HEK293T (cell line): ENCODE measurements at regions not wholly inside any gene's neighbourhood (a gene's known extent, or its start where the extent isn't known, plus 50 kb on each side); places are given as distances from the start of the nearest gene placed in this dataset.

Experiments used
- CTCF ChIA-PET: fragments of 350-600 bp; formaldehyde crosslinking; extraction: SDS; loops from one replicate; lab custom pipeline; 2021; ENCODE audit warnings: antibody characterized with exemption, inconsistent platforms; lab: Yijun Ruan, JAX
- POLR2A ChIA-PET: fragments of 350-600 bp; formaldehyde crosslinking; extraction: SDS; loops from one replicate; lab custom pipeline; 2020; ENCODE audit warnings: antibody characterized with exemption, inconsistent platforms; lab: Yijun Ruan, JAX
- DNase-seq: peaks from one replicate; pipeline ENCODE4 v3.0.0; 2012; ENCODE audit warnings: mixed read lengths; ENCODE audit errors: extremely low spot score
- ARNT ChIP-seq: fragments of 450-650 bp; IDR thresholded peaks from 2 replicates; pipeline ENCODE4 v1.6.1; 2017; ENCODE audit warnings: mild to moderate bottlenecking
- BHLHE40 ChIP-seq: fragments of 450-650 bp; IDR thresholded peaks from 2 replicates; pipeline ENCODE4 v1.6.1; 2016; ENCODE audit warnings: mild to moderate bottlenecking, moderate library complexity, borderline replicate concordance
- CTBP1 ChIP-seq: fragments of 450-650 bp; IDR thresholded peaks from 2 replicates; pipeline ENCODE4 v1.6.1; 2016; ENCODE audit warnings: borderline replicate concordance
- ELF4 ChIP-seq: fragments of 450-650 bp; IDR thresholded peaks from 2 replicates; pipeline ENCODE4 v1.6.1; 2017; ENCODE audit warnings: antibody characterized with exemption
- FOXA1 ChIP-seq: fragments of 450-650 bp; IDR thresholded peaks from 2 replicates; pipeline ENCODE4 v1.6.1; 2016; ENCODE audit warnings: mild to moderate bottlenecking
- FOXK2 ChIP-seq: fragments of 450-650 bp; IDR thresholded peaks from 2 replicates; pipeline ENCODE4 v1.6.1; 2016; ENCODE audit warnings: mild to moderate bottlenecking
- FOXM1 ChIP-seq: fragments of 450-650 bp; IDR thresholded peaks from 2 replicates; pipeline ENCODE4 v1.6.1; 2017; ENCODE audit warnings: mild to moderate bottlenecking, borderline replicate concordance
- HDGF ChIP-seq: fragments of 450-650 bp; IDR thresholded peaks from 2 replicates; pipeline ENCODE4 v1.6.1; 2017; ENCODE audit warnings: antibody characterized with exemption, borderline replicate concordance
- L3MBTL2 ChIP-seq: fragments of 450-650 bp; conservative IDR thresholded peaks from 2 replicates; pipeline ENCODE4 v1.6.1; 2016; ENCODE audit warnings: mild to moderate bottlenecking
- LEF1 ChIP-seq: fragments of 450-650 bp; IDR thresholded peaks from 2 replicates; pipeline ENCODE4 v1.6.1; 2017; ENCODE audit warnings: mild to moderate bottlenecking, borderline replicate concordance
- NFRKB ChIP-seq: fragments of 450-650 bp; IDR thresholded peaks from 2 replicates; pipeline ENCODE4 v1.6.1; 2016; ENCODE audit warnings: mild to moderate bottlenecking, moderate library complexity
- PKNOX1 ChIP-seq: fragments of 450-650 bp; IDR thresholded peaks from 2 replicates; pipeline ENCODE4 v1.6.1; 2016
- SP1 ChIP-seq: fragments of 450-650 bp; IDR thresholded peaks from 2 replicates; pipeline ENCODE4 v1.6.1; 2017
- SUZ12 ChIP-seq: fragments of 450-650 bp; IDR thresholded peaks from 2 replicates; pipeline ENCODE4 v1.6.1; 2016; ENCODE audit warnings: mild to moderate bottlenecking
- TARDBP ChIP-seq: fragments of 450-650 bp; IDR thresholded peaks from 2 replicates; pipeline ENCODE4 v1.6.1; 2016
- ZNF384 ChIP-seq: fragments of 450-650 bp; IDR thresholded peaks from 2 replicates; pipeline ENCODE4 v1.6.1; 2016

- no peak for DNase-seq
- POLR2A ChIA-PET = no interaction called here
- CTCF ChIA-PET = no interaction called here
These were observed 67.0 kb upstream of the AKAP12 start for GRCh38 chr6:151172751-151173150.

GRCh38 chr6:151175662-151176445 is 63.9 kb upstream of the AKAP12 start:
- ChIA-PET POLR2A (no interaction called here), CTCF (interaction anchor here (0.7 kb wide), 1 partner anchor 253 kb away, joined by 5 read pairs; no protein-coding TSS in a partner anchor)
- DNase-seq = no peak
- TF ChIP-seq FOXA1 (no peak), ZNF384 (no peak)

More at GRCh38 chr6:151172751-151173150, 67.0 kb upstream of the AKAP12 start:
- TF ChIP-seq SP1 (no peak), L3MBTL2 (no peak), ARNT (no peak), SUZ12 (no peak), FOXA1 (no peak), ZNF384 (no peak), FOXM1 (no peak), HDGF (no peak), PKNOX1 (no peak), LEF1 (no peak), TARDBP (no peak)

- ChIA-PET POLR2A (no interaction called here), CTCF (no interaction called here)
- no peak for DNase-seq
- TF ChIP-seq L3MBTL2 (no peak), LEF1 (no peak), TARDBP (no peak), ZNF384 (no peak), PKNOX1 (no peak), NFRKB (no peak), FOXA1 (no peak), SUZ12 (no peak), FOXK2 (no peak), CTBP1 (no peak), HDGF (no peak), ARNT (no peak), BHLHE40 (no peak)
These were observed 62.6 kb upstream of the AKAP12 start for GRCh38 chr6:151176911-151177770.

- ChIA-PET POLR2A (no interaction called here), CTCF (no interaction called here)
- TF ChIP-seq FOXA1 = no peak
- TF ChIP-seq HDGF = no peak
- TF ChIP-seq ELF4 = no peak
- no peak for TF ChIP-seq NFRKB
- TF ChIP-seq SUZ12 = no peak
- no peak for TF ChIP-seq LEF1
- TF ChIP-seq FOXK2 = no peak
- TF ChIP-seq PKNOX1 = no peak
- no peak for TF ChIP-seq TARDBP
- DNase-seq = no peak
These were observed 61.4 kb upstream of the AKAP12 start for GRCh38 chr6:151178373-151178772.

- no peak for DNase-seq
- POLR2A ChIA-PET = no interaction called here
- CTCF ChIA-PET = interaction anchor here (0.5 to 0.7 kb wide), 2 partner anchors 164 to 165 kb away, joined by 5 to 7 read pairs; no protein-coding TSS in a partner anchor
- no peak for TF ChIP-seq PKNOX1
- TF ChIP-seq LEF1 = no peak
These were observed 60.4 kb upstream of the AKAP12 start for GRCh38 chr6:151179321-151179720.
